Type B pancreatic cell (in vitro differentiated cells): ENCODE measurements at regions not wholly inside any gene's neighbourhood (a gene's known extent, or its start where the extent isn't known, plus 50 kb on each side); places are given as distances from the start of the nearest gene placed in this dataset.

ENCODE experiments used
- DNase-seq: peaks from one replicate; pipeline ENCODE4 v3.0.0; 2021; ENCODE audit warnings: mixed read lengths; ENCODE audit not compliant: unreplicated experiment; ENCODE audit errors: extremely low spot score
- H3K27ac Mint-ChIP-seq: 2 replicates; pipeline ENCODE4 v1.8.0; 2021; ENCODE audit warnings: mild to moderate bottlenecking, mixed read lengths
- H3K27me3 Mint-ChIP-seq: 2 replicates; pipeline ENCODE4 v1.8.0; 2021; ENCODE audit warnings: mixed read lengths
- H3K36me3 Mint-ChIP-seq: 2 replicates; pipeline ENCODE4 v1.8.0; 2021; ENCODE audit warnings: mixed read lengths
- H3K4me1 Mint-ChIP-seq: one replicate; pipeline ENCODE4 v1.8.0; 2021; ENCODE audit warnings: mixed read lengths; ENCODE audit not compliant: unreplicated experiment
- H3K4me3 Mint-ChIP-seq: 2 replicates; pipeline ENCODE4 v1.8.0; 2021; ENCODE audit warnings: mild to moderate bottlenecking, mixed read lengths
- H3K9me3 Mint-ChIP-seq: 2 replicates; pipeline ENCODE4 v1.8.0; 2021; ENCODE audit warnings: mixed read lengths
- TF ChIP-seq, protein P1 (sequence below): fragments of 200-600 bp; sonication (generic); conservative IDR thresholded peaks from 2 replicates; pipeline ENCODE4 v1.5.0; 2021; ENCODE audit warnings: antibody characterized with exemption, mild to moderate bottlenecking

DNA sequence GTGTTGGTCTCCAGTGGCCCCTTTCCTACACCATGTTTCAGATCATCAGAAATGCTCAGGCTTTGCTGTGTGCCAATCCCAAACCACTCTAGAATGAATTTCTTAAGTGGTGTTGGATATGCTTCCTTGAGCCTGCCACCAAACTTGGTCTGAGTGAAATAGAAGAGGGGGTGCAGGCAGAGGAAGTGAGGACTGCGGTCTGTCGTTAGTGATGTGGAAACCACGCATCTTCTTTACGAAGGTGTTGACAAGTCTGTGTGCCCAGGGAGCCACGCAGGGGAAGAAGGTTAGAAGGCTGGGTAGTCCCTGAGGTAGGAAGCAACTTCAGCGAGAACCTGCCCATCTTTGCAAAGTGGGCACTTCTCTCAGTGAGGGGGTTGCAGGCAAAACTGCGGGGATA lies 187.4 kb upstream of the NAV2 start:
- DNase-seq, result no peak
- H3K4me1 Mint-ChIP-seq, result peaks cover 40% of the 10 kb centered on the region
- peaks cover 4% of the 10 kb centered on the region for H3K27me3 Mint-ChIP-seq
- H3K36me3 Mint-ChIP-seq, result no peaks in the 10 kb centered on the region
- no peak overlapping the region for H3K27ac Mint-ChIP-seq
- TF ChIP-seq, protein P1, sequence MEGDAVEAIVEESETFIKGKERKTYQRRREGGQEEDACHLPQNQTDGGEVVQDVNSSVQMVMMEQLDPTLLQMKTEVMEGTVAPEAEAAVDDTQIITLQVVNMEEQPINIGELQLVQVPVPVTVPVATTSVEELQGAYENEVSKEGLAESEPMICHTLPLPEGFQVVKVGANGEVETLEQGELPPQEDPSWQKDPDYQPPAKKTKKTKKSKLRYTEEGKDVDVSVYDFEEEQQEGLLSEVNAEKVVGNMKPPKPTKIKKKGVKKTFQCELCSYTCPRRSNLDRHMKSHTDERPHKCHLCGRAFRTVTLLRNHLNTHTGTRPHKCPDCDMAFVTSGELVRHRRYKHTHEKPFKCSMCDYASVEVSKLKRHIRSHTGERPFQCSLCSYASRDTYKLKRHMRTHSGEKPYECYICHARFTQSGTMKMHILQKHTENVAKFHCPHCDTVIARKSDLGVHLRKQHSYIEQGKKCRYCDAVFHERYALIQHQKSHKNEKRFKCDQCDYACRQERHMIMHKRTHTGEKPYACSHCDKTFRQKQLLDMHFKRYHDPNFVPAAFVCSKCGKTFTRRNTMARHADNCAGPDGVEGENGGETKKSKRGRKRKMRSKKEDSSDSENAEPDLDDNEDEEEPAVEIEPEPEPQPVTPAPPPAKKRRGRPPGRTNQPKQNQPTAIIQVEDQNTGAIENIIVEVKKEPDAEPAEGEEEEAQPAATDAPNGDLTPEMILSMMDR, result no peak
- peaks cover 4% of the 10 kb centered on the region for H3K9me3 Mint-ChIP-seq
- H3K4me3 Mint-ChIP-seq, result no peak overlapping the region

DNA sequence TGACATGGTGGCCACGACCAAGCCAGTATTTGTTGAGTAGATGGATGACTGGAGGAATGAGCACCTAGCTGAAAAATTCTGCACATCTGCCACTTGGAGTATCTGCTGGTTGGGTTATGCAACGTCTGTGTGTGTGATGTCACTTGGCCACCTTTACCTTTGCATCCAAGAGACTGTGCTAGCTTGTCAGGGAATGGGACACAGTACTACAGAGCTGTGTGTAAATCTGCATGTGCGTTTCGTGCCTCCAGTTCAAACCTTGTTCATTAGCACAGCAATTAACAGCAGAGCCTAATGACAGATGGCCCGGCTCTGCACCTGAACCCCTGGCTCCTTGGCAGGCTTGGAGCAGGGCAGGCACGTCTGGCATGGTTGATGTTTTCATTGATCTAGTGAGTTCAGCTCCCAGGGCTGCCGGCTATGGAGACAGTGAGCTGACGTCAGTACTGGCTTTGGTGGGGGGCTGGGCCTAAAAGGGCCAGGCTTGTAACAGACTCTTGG lies 188.4 kb upstream of the NAV2 start:
- Mint-ChIP-seq H3K4me1 (peaks cover 51% of the 10 kb centered on the region), H3K27me3 (peaks cover 4% of the 10 kb centered on the region), H3K27ac (no peak overlapping the region), H3K36me3 (no peaks in the 10 kb centered on the region), H3K9me3 (peaks cover 4% of the 10 kb centered on the region), H3K4me3 (no peak overlapping the region)
- TF ChIP-seq, protein P1, result no peak
- DNase-seq, result no peak

DNA sequence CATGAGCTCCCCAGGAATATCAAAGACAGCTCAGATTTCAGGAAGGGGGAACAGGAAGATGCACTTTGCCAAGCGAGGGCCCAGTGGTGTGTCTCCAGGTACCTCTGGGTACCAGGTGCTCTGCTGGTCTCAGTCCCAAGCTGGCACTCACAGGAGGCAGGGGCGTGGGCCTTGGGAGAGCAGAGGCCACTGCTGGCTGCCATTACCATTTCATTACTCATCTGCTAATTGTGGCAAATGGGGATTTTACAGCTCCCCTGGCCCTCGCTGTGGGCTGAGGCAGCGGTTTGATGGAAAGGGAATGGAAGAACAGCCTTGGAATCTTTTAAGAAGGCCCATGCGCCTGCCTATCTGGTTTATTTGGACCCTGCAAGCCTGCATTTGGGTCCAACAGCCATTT lies 192.0 kb upstream of the NAV2 start:
- Mint-ChIP-seq H3K9me3 (peaks cover 4% of the 10 kb centered on the region), H3K4me3 (no peak overlapping the region), H3K27ac (no peak overlapping the region), H3K27me3 (peaks cover 5% of the 10 kb centered on the region), H3K4me1 (peaks cover 32% of the 10 kb centered on the region), H3K36me3 (no peaks in the 10 kb centered on the region)
- TF ChIP-seq, protein P1, result no peak
- no peak for DNase-seq

DNA sequence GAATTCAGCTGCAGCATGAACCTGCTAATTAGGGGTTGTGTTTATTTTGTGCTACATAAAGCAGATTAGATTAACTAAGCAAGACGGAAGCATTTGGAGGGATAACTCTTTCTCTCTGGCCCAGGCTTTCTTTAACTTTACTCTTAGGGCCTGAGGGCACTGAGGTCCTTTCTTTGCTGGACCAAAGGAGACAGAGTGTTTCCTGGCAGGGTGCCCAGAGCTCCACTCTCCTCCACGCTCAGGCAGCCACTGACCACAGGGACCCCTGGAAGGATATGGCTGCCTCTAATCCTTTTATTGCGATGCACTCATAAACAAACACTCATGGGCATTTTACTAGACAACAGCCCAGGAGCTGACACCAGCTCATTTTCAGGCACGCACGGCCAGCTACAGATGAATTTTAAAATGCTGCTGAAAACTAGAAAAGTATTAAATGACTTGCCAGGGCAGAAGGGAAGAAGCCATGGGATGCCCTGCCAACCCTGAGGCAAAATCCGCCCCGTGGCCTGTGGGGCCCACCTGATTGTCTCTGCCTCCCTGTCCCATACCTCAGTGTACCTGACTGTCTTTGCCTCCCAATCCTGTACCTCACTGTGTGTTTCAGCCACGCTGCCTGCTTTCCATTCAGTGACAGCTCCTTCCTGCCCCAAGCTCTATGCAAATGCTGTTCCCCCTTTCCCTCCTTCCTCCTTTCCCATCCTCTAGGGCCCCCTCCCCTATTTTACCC lies 192.6 kb upstream of the NAV2 start:
- Mint-ChIP-seq H3K27ac (no peak overlapping the region), H3K4me3 (peak overlapping the region; percentile 34), H3K27me3 (peaks cover 6% of the 10 kb centered on the region), H3K4me1 (peaks cover 28% of the 10 kb centered on the region), H3K9me3 (peaks cover 4% of the 10 kb centered on the region), H3K36me3 (no peaks in the 10 kb centered on the region)
- no peak for DNase-seq
- TF ChIP-seq, protein P1, result no peak

DNA sequence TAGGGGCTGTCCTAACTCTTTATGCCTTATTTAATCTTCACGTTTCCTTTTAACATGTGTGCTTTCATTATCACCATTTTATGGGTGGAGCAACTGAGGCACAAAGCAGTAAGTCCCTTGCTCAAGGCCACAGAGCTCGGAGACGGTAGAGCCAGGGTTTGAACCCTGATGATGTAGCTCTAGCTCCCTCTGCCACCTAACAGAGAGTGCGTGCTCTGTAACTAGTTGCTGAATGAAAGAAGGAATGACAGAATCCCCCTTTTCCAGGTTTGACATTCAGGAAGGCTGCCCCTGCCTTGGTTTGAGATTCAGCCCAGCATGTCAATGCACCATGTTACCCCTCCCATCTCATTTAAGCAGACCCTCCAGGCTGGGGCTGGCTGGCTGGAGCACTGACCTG lies 193.3 kb upstream of the NAV2 start:
- DNase-seq, result no peak
- Mint-ChIP-seq H3K4me3 (no peak overlapping the region), H3K27me3 (peaks cover 6% of the 10 kb centered on the region), H3K36me3 (no peaks in the 10 kb centered on the region), H3K27ac (no peak overlapping the region), H3K4me1 (peaks cover 22% of the 10 kb centered on the region), H3K9me3 (peaks cover 4% of the 10 kb centered on the region)
- TF ChIP-seq, protein P1, result no peak
